ENCODE measurements at regions not wholly inside any gene's neighbourhood (a gene's known extent, or its start where the extent isn't known, plus 50 kb on each side); places are given as distances from the start of the nearest gene placed in this dataset.
"Not testable (repeated sequence)": the region's sequence is repeated elsewhere in the genome, so short reads cannot be mapped to it uniquely, and the experiment has no call there.

GRCh38 chrY:15871570-15871969 is 1347.2 kb downstream of the NLGN4Y start:
- CTCF ChIA-PET: no interaction called here
- POLR2A ChIA-PET: no interaction called here
- DNase-seq (ENCODE audit: low read depth): no peak

DNA sequence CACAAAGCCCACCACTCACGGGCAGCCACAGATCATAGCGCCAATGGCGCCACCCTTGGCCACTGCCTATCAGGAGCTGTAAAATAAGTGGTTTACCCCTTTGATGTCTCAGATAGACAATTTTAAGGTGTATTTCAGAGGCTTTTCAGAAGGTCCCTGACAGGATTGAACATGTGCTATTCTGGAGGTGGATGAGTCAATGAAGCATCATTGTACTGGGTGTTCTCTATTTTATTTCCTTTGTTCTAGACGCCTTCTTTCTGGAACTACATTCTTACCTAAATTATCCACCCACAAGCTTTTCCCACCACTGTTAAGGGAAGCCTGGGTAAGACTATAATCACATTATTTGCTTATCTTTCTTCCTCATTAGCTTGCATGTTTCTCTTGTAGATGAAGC is 1351.6 kb downstream of the NLGN4Y start:
- H3K27me3 ChIP-seq (ENCODE audit: control insufficient read depth, insufficient read depth, low read length); CTCF ChIA-PET; POLR2A ChIA-PET; DNase-seq (ENCODE audit: low read depth); H3K4me3 ChIP-seq (ENCODE audit: low read depth, low read length); H3K36me3 ChIP-seq (ENCODE audit: control insufficient read depth, insufficient read depth, low read length): not testable (repeated sequence)

More at GRCh38 chrY:15871570-15871969, 1347.2 kb downstream of the NLGN4Y start:
- no peaks in the 10 kb centered on the region for H3K36me3 ChIP-seq (ENCODE audit: control insufficient read depth, insufficient read depth, low read length)
- TF ChIP-seq, protein P1, sequence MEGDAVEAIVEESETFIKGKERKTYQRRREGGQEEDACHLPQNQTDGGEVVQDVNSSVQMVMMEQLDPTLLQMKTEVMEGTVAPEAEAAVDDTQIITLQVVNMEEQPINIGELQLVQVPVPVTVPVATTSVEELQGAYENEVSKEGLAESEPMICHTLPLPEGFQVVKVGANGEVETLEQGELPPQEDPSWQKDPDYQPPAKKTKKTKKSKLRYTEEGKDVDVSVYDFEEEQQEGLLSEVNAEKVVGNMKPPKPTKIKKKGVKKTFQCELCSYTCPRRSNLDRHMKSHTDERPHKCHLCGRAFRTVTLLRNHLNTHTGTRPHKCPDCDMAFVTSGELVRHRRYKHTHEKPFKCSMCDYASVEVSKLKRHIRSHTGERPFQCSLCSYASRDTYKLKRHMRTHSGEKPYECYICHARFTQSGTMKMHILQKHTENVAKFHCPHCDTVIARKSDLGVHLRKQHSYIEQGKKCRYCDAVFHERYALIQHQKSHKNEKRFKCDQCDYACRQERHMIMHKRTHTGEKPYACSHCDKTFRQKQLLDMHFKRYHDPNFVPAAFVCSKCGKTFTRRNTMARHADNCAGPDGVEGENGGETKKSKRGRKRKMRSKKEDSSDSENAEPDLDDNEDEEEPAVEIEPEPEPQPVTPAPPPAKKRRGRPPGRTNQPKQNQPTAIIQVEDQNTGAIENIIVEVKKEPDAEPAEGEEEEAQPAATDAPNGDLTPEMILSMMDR (IDR thresholded peaks at IDR 0.05; ENCODE audit: insufficient read depth, low read depth, low read length): no peak
- no peaks in the 10 kb centered on the region for H3K27me3 ChIP-seq (ENCODE audit: control insufficient read depth, insufficient read depth, low read length)
- no peak overlapping the region for H3K4me3 ChIP-seq (ENCODE audit: low read depth, low read length)

- POLR2A ChIA-PET; H3K27me3 ChIP-seq (ENCODE audit: control insufficient read depth, insufficient read depth, low read length); H3K36me3 ChIP-seq (ENCODE audit: control insufficient read depth, insufficient read depth, low read length); CTCF ChIA-PET; DNase-seq (ENCODE audit: low read depth); H3K4me3 ChIP-seq (ENCODE audit: low read depth, low read length): not testable (repeated sequence)
Measured at GRCh38 chrY:15903524-15903923, 1379.2 kb downstream of the NLGN4Y start.

- no peak for DNase-seq (ENCODE audit: low read depth)
- ChIA-PET CTCF (no interaction called here), POLR2A (no interaction called here)
- no peak overlapping the region for H3K4me3 ChIP-seq (ENCODE audit: low read depth, low read length)
- H3K27me3 ChIP-seq (ENCODE audit: control insufficient read depth, insufficient read depth, low read length): no peaks in the 10 kb centered on the region
- no peaks in the 10 kb centered on the region for H3K36me3 ChIP-seq (ENCODE audit: control insufficient read depth, insufficient read depth, low read length)
- TF ChIP-seq, protein P1 (IDR thresholded peaks at IDR 0.05; ENCODE audit: insufficient read depth, low read depth, low read length): no peak
Measured at GRCh38 chrY:15905557-15905956, 1381.2 kb downstream of the NLGN4Y start.

GRCh38 chrY:15926499-15926898 is 1402.2 kb downstream of the NLGN4Y start:
- CTCF ChIA-PET: no interaction called here
- Histone ChIP-seq H3K36me3 (ENCODE audit: control insufficient read depth, insufficient read depth, low read length) (no peaks in the 10 kb centered on the region), H3K4me3 (ENCODE audit: low read depth, low read length) (no peak overlapping the region), H3K27me3 (ENCODE audit: control insufficient read depth, insufficient read depth, low read length) (no peaks in the 10 kb centered on the region)
- TF ChIP-seq, protein P1 (IDR thresholded peaks at IDR 0.05; ENCODE audit: insufficient read depth, low read depth, low read length): no peak
- POLR2A ChIA-PET: no interaction called here
- no peak for DNase-seq (ENCODE audit: low read depth)

- ChIA-PET POLR2A (no interaction called here), CTCF (interaction anchor here (0.7 kb wide), 1 partner anchor 8 kb away, joined by 3 read pairs; no protein-coding TSS in a partner anchor)
- DNase-seq (ENCODE audit: low read depth): no peak
- H3K27me3 ChIP-seq (ENCODE audit: control insufficient read depth, insufficient read depth, low read length): no peaks in the 10 kb centered on the region
- TF ChIP-seq, protein P1 (IDR thresholded peaks at IDR 0.05; ENCODE audit: insufficient read depth, low read depth, low read length): no peak
- no peaks in the 10 kb centered on the region for H3K36me3 ChIP-seq (ENCODE audit: control insufficient read depth, insufficient read depth, low read length)
- no peak overlapping the region for H3K4me3 ChIP-seq (ENCODE audit: low read depth, low read length)
Measured at GRCh38 chrY:15938791-15939190, 1414.5 kb downstream of the NLGN4Y start.
